PC-9 (cell line): ENCODE measurements at regions not wholly inside any gene's neighbourhood (a gene's known extent, or its start where the extent isn't known, plus 50 kb on each side); places are given as distances from the start of the nearest gene placed in this dataset.

Source experiments
- BruUV-seq: library from RNA; stranded (reverse); fragments of 400-500 nt; replicated peaks from 2 replicates; lab custom pipeline; 2021; lab: Mats Ljungman, UMichigan
- CTCF ChIA-PET: fragments of 300-600 bp; sonication (Branson Sonifier 250); formaldehyde crosslinking; loops from one replicate; lab custom pipeline; 2022; ENCODE audit warnings: antibody characterized with exemption; lab: Charles Lee
- POLR2A ChIA-PET: fragments of 300-600 bp; sonication (Branson Sonifier 250); formaldehyde crosslinking; loops from one replicate; lab custom pipeline; 2022; ENCODE audit warnings: antibody characterized with exemption; ENCODE audit not compliant: unreplicated experiment; lab: Charles Lee
- DNase-seq, 2 experiments: peaks; one replicate each; pipeline versions ENCODE4 v3.0.0 to v3.0.0-alpha.2; 2015 to 2022; ENCODE audit warnings: mixed read lengths in 1 of 2
- H2AFZ ChIP-seq: fragments of 200-600 bp; sonication (generic); 2 replicates; pipeline ENCODE4 v1.8.1; 2017; ENCODE audit warnings: antibody characterized with exemption
- H3F3A ChIP-seq: fragments of 200-600 bp; sonication (generic); 2 replicates; pipeline ENCODE4 v1.8.1; 2017; ENCODE audit warnings: antibody characterized with exemption, mild to moderate bottlenecking, low read depth; ENCODE audit not compliant: insufficient read depth
- H3K27ac ChIP-seq: fragments of 200-600 bp; sonication (generic); 2 replicates; pipeline ENCODE4 v1.6.1; 2016; ENCODE audit warnings: mixed run types
- H3K27me3 ChIP-seq: fragments of 200-600 bp; sonication (generic); 2 replicates; pipeline ENCODE4 v1.6.1; 2016; ENCODE audit warnings: low read depth, mixed run types; ENCODE audit not compliant: insufficient read depth
- H3K36me3 ChIP-seq: fragments of 200-600 bp; sonication (generic); 2 replicates; pipeline ENCODE4 v1.6.1; 2016; ENCODE audit warnings: low read depth, mixed run types
- H3K4me1 ChIP-seq: fragments of 200-600 bp; sonication (generic); replicated peaks from 2 replicates; pipeline ENCODE4 v1.6.1; 2016; ENCODE audit warnings: mixed run types; ENCODE audit not compliant: insufficient read depth
- H3K4me2 ChIP-seq: fragments of 200-600 bp; sonication (generic); 2 replicates; pipeline ENCODE4 v1.6.1; 2017; ENCODE audit warnings: mixed run types
- H3K4me3 ChIP-seq: fragments of 200-600 bp; sonication (generic); 2 replicates; pipeline ENCODE4 v1.6.1; 2016; ENCODE audit warnings: mixed run types
- H3K79me2 ChIP-seq: fragments of 200-600 bp; sonication (generic); 2 replicates; pipeline ENCODE4 v1.6.1; 2017; ENCODE audit warnings: low read depth, mixed run types
- H3K9me2 ChIP-seq: fragments of 200-600 bp; sonication (generic); 2 replicates; pipeline ENCODE4 v1.8.1; 2017; ENCODE audit warnings: mild to moderate bottlenecking; ENCODE audit not compliant: insufficient read depth
- H3K9me3 ChIP-seq: fragments of 200-600 bp; sonication (generic); 2 replicates; pipeline ENCODE4 v1.8.1; 2016; ENCODE audit warnings: low read depth; ENCODE audit not compliant: insufficient read depth
- H4K20me1 ChIP-seq: fragments of 200-600 bp; sonication (generic); 2 replicates; pipeline ENCODE4 v1.8.1; 2017; ENCODE audit not compliant: insufficient read depth
- CTCF ChIP-seq: fragments of 200-600 bp; sonication (generic); conservative IDR thresholded peaks from 2 replicates; pipeline ENCODE4 v1.6.1; 2017; ENCODE audit warnings: mixed run types, antibody characterized with exemption, mild to moderate bottlenecking, moderate library complexity
- EZH2 ChIP-seq: fragments of 200-600 bp; sonication (generic); IDR thresholded peaks from 2 replicates; pipeline ENCODE4 v1.8.0; 2017; ENCODE audit warnings: antibody characterized with exemption, low read depth
- intact Hi-C: fragments of 100-400 bp; cut with micrococcal nuclease; formaldehyde crosslinking; loops from one replicate; pipeline ENCODE4 v1.10.0; 2022; ENCODE audit not compliant: unreplicated experiment

- H3K27ac ChIP-seq = no peak overlapping the region
- POLR2A ChIA-PET = no interaction called here
- intact Hi-C loops = loop anchor here (10.0 kb wide), 1 partner anchor 190 kb away; the partner anchor contains the start of gene ZNF469
Measured at GRCh38 chr16:88195269-88195705, 187.5 kb upstream of the ZNF469 start.

GRCh38 chr16:88195911-88196465 lies 186.8 kb upstream of the ZNF469 start:
- H3K27me3 ChIP-seq = no peaks in the 10 kb centered on the region
- H4K20me1 ChIP-seq = no peaks in the 10 kb centered on the region
- no peaks in the 10 kb centered on the region for H3K9me2 ChIP-seq
- BruUV-seq = no TSS peak
- intact Hi-C loops = loop anchor here (10.0 kb wide), 1 partner anchor 189 kb away; the partner anchor contains the start of gene ZNF469
- no peak overlapping the region for H2AFZ ChIP-seq
- POLR2A ChIA-PET = no interaction called here
- TF ChIP-seq EZH2 (no peak), CTCF (no peak)
- no peak overlapping the region for H3K27ac ChIP-seq
- H3K79me2 ChIP-seq = no peaks in the 10 kb centered on the region
- H3K9me3 ChIP-seq = no peaks in the 10 kb centered on the region
- no peaks in the 10 kb centered on the region for H3K36me3 ChIP-seq
- no peak overlapping the region for H3K4me3 ChIP-seq
- no peak overlapping the region for H3K4me2 ChIP-seq
- H3K4me1 ChIP-seq = no peaks in the 10 kb centered on the region
- no peaks in the 10 kb centered on the region for H3F3A ChIP-seq
- CTCF ChIA-PET = no interaction called here
- no peak for DNase-seq

More at GRCh38 chr16:88195269-88195705, 187.5 kb upstream of the ZNF469 start:
- TF ChIP-seq CTCF (no peak), EZH2 (no peak)
- no peaks in the 10 kb centered on the region for H3K4me1 ChIP-seq
- BruUV-seq = no TSS peak
- H3K4me3 ChIP-seq = no peak overlapping the region
- no peaks in the 10 kb centered on the region for H3K79me2 ChIP-seq
- H3F3A ChIP-seq = no peaks in the 10 kb centered on the region
- no peaks in the 10 kb centered on the region for H3K27me3 ChIP-seq
- no peaks in the 10 kb centered on the region for H4K20me1 ChIP-seq
- no peak overlapping the region for H2AFZ ChIP-seq
- no peaks in the 10 kb centered on the region for H3K9me2 ChIP-seq
- no peaks in the 10 kb centered on the region for H3K9me3 ChIP-seq
- CTCF ChIA-PET = no interaction called here
- H3K4me2 ChIP-seq = no peak overlapping the region
- no peaks in the 10 kb centered on the region for H3K36me3 ChIP-seq
- no peak for DNase-seq

- Histone ChIP-seq H3K27me3 (no peaks in the 10 kb centered on the region), H3K4me1 (no peaks in the 10 kb centered on the region), H4K20me1 (no peaks in the 10 kb centered on the region), H3K79me2 (no peaks in the 10 kb centered on the region), H3K9me2 (no peaks in the 10 kb centered on the region), H3F3A (no peaks in the 10 kb centered on the region), H3K27ac (no peak overlapping the region), H3K4me3 (no peak overlapping the region), H3K4me2 (no peak overlapping the region), H3K36me3 (no peaks in the 10 kb centered on the region), H3K9me3 (no peaks in the 10 kb centered on the region), H2AFZ (no peak overlapping the region)
- TF ChIP-seq EZH2 (no peak), CTCF (no peak)
- ChIA-PET POLR2A (interaction anchor here (0.5 to 0.6 kb wide), 2 partner anchors 115 to 186 kb away, joined by 5 to 7 read pairs; partner anchors contain the start of gene ZNF469), CTCF (no interaction called here)
- no TSS peak for BruUV-seq
- intact Hi-C loops = loop anchor here (10.0 kb wide), 1 partner anchor 188 kb away; the partner anchor contains the start of gene ZNF469
- DNase-seq = peak in 1 of 2 experiments; percentile 20
Measured at GRCh38 chr16:88196471-88197400, 186.0 kb upstream of the ZNF469 start.
